ENCODE measurements at regions not wholly inside any gene's neighbourhood (a gene's known extent, or its start where the extent isn't known, plus 50 kb on each side); places are given as distances from the start of the nearest gene placed in this dataset.

- TF ChIP-seq ATF1 (CRISPR knock-in tag; IDR thresholded peaks at IDR 0.05), result no peak
- TF ChIP-seq CTCF (IDR thresholded peaks at IDR 0.05), result no peak
- no peak for TF ChIP-seq TEAD1 (CRISPR knock-in tag; IDR thresholded peaks at IDR 0.05)
- TF ChIP-seq MAX (CRISPR knock-in tag; IDR thresholded peaks at IDR 0.05), result no peak
- TF ChIP-seq ATF3 (CRISPR knock-in tag; conservative IDR thresholded peaks at IDR 0.05), result no peak
- no peak for TF ChIP-seq ZNF121 (CRISPR knock-in tag; IDR thresholded peaks at IDR 0.05)
- TF ChIP-seq ZBTB21 (CRISPR knock-in tag; IDR thresholded peaks at IDR 0.05; ENCODE audit: borderline replicate concordance), result no peak
Measured at GRCh38 chr16:9580025-9580424, 488.6 kb downstream of the HAPSTR1 start.

Measured in WTC11 (cell line).